HuH-7.5 (cell line): ENCODE measurements at regions not wholly inside any gene's neighbourhood (a gene's known extent, or its start where the extent isn't known, plus 50 kb on each side); places are given as distances from the start of the nearest gene placed in this dataset.
A peak's percentile ranks its signal among the peaks of the same experiment; 100 is the strongest.
"Not testable (repeated sequence)": the region's sequence is repeated elsewhere in the genome, so short reads cannot be mapped to it uniquely, and the experiment has no call there.

ENCODE experiments used
- DNase-seq: peaks from one replicate; pipeline ENCODE4 v3.0.0; 2011; ENCODE audit warnings: low spot score

GRCh38 chr2:143856978-143857377 is 662.9 kb downstream of the ZEB2 start:
- no peak for DNase-seq

GRCh38 chr2:143852759-143853158 is 667.2 kb downstream of the ZEB2 start:
- no peak for DNase-seq

- no peak for DNase-seq
Measured at GRCh38 chr2:143850084-143850483, 669.8 kb downstream of the ZEB2 start.

DNA sequence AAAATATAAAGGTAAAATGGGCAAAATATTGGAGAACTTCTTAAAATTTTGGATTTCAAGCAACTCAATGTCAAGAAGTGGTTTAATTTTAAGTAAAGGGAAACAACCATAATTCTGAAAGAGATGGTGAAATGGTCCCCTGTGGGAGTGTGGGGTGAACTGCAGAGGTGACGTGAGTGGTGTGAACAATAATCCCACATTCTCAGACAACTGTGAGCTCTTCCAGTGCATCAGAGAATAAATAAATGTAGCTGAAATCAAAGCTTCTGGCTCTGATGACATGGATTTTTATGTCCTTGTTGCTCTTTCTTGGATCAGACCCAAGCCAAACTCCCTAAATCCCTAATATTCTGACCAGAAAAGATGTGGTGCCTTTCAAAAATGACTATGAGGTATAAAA is 672.7 kb downstream of the ZEB2 start:
- no peak for DNase-seq

- DNase-seq = no peak
Measured at GRCh38 chr2:143844986-143845385, 674.9 kb downstream of the ZEB2 start.

- DNase-seq = no peak
Measured at GRCh38 chr2:143843686-143844085, 676.2 kb downstream of the ZEB2 start.

GRCh38 chr2:143842836-143843235 is 677.1 kb downstream of the ZEB2 start:
- no peak for DNase-seq

DNA sequence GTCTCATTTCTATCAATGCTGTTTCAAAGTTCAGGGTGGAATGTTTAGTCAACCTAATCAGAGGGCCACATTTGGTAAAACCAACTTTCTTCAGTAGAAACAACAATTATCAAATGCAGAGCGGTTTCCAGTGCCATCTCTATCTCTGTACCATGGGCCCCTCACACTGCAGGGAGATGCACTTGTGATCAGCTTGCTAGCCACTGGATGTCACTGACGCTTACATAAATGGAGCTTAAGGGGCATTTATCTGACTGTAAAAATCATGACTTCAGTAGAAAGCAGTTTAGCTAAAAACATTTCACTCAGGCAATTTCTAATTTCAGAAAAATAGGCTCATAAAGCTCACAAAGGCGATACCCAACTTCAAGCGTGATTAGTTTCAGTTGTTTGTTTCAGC is 678.0 kb downstream of the ZEB2 start:
- DNase-seq = peak; percentile 7

GRCh38 chr2:143840601-143841000 is 679.3 kb downstream of the ZEB2 start:
- no peak for DNase-seq

- DNase-seq = no peak
Measured at GRCh38 chr2:143840194-143840593, 679.7 kb downstream of the ZEB2 start.

DNA sequence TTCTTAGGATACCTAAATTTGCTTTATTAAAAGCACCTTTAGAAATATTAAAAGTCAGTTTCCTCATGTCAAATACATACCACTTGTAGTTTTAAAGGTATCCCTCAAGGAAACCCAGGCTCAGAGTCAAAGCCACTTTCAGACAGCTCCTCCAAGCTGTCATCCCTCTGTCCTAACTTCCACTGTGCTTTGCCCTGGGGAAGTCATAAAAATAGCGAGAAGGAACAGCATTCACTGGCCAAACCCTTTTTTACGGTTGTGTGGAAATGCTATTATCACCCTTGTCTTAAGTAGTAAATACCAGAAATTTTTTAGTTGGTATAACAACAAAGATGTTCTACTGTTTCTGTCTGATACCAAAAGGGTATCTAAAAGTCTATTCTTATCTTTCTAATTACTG is 680.5 kb downstream of the ZEB2 start:
- DNase-seq = no peak

- not testable (repeated sequence) for DNase-seq
Measured at GRCh38 chr2:143837055-143837454, 682.9 kb downstream of the ZEB2 start.

DNA sequence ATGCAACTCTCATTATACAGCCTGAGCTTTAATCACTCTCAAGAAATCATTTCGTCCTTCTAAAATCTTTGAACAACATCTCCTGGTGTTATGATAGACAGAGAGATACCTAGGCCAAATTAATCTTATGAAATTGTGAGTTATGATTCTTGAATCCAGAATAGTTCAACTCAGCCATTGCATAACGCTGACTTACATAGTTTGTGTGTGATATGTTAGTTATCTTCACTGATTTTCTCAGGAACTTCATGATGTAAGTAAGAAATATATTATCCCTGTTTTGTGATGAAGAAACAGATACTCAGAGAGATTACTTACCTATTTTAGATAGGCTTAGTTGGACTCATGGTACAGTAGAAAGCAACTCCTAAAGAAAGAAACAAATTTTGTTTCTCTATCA is 684.4 kb downstream of the ZEB2 start:
- no peak for DNase-seq

DNA sequence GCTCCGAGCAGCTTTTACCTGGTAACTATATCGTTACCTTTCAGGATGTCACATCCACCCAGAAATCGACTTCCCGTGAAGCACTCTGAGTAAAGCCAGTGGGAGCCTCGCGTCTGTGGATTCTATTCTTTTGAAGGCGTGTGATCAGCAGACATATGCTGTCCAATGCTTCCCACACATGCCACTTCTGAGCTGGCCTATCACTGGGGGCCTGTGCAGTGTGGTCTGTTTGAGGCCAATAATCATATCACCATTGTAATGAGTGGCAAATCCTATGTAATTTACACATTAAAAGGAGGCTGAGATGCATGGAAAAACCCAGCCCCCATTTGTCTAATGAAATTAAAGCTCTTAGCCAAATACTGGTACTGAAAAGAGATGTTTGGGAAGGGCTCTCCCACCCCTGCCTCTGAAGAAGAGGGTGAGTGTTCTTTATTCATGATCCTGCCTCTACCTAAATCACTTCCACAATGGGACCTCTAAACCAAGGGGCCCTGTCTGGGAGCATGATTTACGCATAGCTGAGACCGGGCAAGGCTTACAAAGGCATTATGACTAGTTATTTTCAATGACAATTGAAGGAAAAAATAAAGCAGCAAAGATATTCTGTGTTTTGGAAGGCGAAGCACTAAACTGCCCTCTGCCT is 686.8 kb downstream of the ZEB2 start:
- DNase-seq = no peak

GRCh38 chr2:143830476-143830875 is 689.4 kb downstream of the ZEB2 start:
- no peak for DNase-seq

- no peak for DNase-seq
Measured at GRCh38 chr2:143828763-143829537, 691.0 kb downstream of the ZEB2 start.

- DNase-seq = no peak
Measured at GRCh38 chr2:143824791-143825190, 695.1 kb downstream of the ZEB2 start.

GRCh38 chr2:143823876-143824275 is 694.7 kb downstream of the ARHGAP15 start:
- DNase-seq = no peak

- no peak for DNase-seq
Measured at GRCh38 chr2:143823296-143823695, 694.1 kb downstream of the ARHGAP15 start.

DNA sequence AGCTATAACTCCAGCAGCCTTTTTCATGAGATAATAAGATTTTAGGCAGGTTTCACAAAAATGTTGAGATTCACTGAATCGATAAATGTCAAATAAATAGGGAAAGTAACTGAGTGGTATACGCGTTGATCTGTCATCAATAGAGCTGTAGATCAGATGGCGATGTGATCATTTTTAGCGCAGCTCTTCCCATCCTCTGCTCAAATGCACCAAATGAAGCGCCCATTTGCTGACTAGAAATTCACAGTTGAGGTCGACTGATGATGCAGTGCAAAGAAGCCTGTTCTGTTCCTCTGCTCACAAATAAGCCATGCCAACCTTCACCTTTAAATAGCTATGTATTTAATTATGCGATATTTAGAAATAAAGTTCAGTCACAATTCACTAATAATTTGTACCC is 693.5 kb downstream of the ARHGAP15 start:
- no peak for DNase-seq

- DNase-seq = no peak
Measured at GRCh38 chr2:143819764-143820163, 690.5 kb downstream of the ARHGAP15 start.

- DNase-seq = no peak
Measured at GRCh38 chr2:143819190-143819735, 690.0 kb downstream of the ARHGAP15 start.
